K562 (cell line): ENCODE measurements at regions not wholly inside any gene's neighbourhood (a gene's known extent, or its start where the extent isn't known, plus 50 kb on each side); places are given as distances from the start of the nearest gene placed in this dataset.

Source experiments
- ADNP ChIP-seq: fragments of 200-800 bp; sonication (Bioruptor generic); IDR thresholded peaks from 2 replicates; pipeline ENCODE4 v1.6.1; 2016; ENCODE audit warnings: missing genetic modification characterization, missing compliant biosample characterization
- HMG20B ChIP-seq: fragments of 250-450 bp; sonication (Bioruptor Pico); IDR thresholded peaks from 2 replicates; pipeline ENCODE4 v1.5.0; 2021; ENCODE audit warnings: mild to moderate bottlenecking
- KDM1A ChIP-seq, 2 experiments: fragments of 450-650 bp; IDR thresholded peaks; 2 replicates each; pipeline ENCODE4 v1.6.1; 2016; ENCODE audit warnings: mild to moderate bottlenecking in 2 of 2
- NELFE ChIP-seq: IDR thresholded peaks from 2 replicates; pipeline ENCODE4 v1.6.1; 2011; ENCODE audit warnings: mild to moderate bottlenecking; ENCODE audit not compliant: insufficient read depth, insufficient read length
- PHF21A ChIP-seq: fragments of 450-650 bp; IDR thresholded peaks from 2 replicates; pipeline ENCODE4 v1.6.1; 2017; ENCODE audit warnings: low read depth, borderline replicate concordance
- POLR2A ChIP-seq: fragments of 450-650 bp; conservative IDR thresholded peaks from 2 replicates; pipeline ENCODE4 v1.6.1; 2016
- POLR2AphosphoS2 ChIP-seq: IDR thresholded peaks from 2 replicates; pipeline ENCODE4 v1.6.1; 2012; ENCODE audit warnings: low read length, improper control_type of control experiment
- ZEB2 ChIP-seq: fragments of 450-650 bp; IDR thresholded peaks from 2 replicates; pipeline ENCODE4 v1.6.1; 2016
- ZFP30 ChIP-seq: fragments of 250-450 bp; sonication (Bioruptor Pico); IDR thresholded peaks from 2 replicates; pipeline ENCODE4 v1.8.0; 2022; ENCODE audit warnings: moderate library complexity, mild to moderate bottlenecking, inconsistent platforms, borderline replicate concordance
- ZNF316 ChIP-seq: fragments of 450-650 bp; IDR thresholded peaks from 2 replicates; pipeline ENCODE4 v1.6.1; 2016
- TF ChIP-seq, protein P1 (sequence below), 3 experiments: IDR thresholded peaks in 2 of 3; conservative IDR thresholded peaks in 1 of 3; 2 replicates each; pipeline ENCODE4 v1.5.1; 2011 to 2012; ENCODE audit warnings: low read length in 3 of 3, mild to moderate bottlenecking in 3 of 3, control low read depth in 2 of 3, improper control_type of control experiment in 1 of 3, inconsistent platforms in 1 of 3, low read depth in 1 of 3, mixed read lengths in 1 of 3, moderate library complexity in 1 of 3; ENCODE audit not compliant: insufficient read depth in 2 of 3
- TF ChIP-seq, protein P2 (sequence below): sonication (generic); IDR thresholded peaks from 2 replicates; pipeline ENCODE4 v1.6.1; 2016

DNA sequence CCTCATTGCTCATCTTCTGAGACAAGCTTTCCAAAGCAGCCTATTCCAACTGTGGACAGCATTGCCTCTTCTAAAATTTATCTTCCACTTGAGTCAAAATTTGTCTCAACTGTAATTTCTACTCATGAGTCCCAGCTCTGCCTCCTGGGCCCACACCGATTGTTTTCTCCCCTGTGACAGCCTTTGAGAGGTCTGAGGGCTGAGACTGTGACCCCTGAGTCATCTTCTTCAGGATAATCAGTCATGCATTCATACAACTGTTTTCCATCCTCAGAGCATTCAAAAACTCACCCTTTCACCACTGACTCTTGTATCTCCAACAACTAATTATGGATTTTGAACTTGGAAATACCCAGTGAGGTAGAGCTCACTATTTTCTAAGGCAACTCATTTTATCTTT, 228.1 kb downstream of the EDA2R start:
- TF ChIP-seq ADNP (no peak), ZFP30 (CRISPR knock-in tag) (no peak), POLR2A (no peak), POLR2AphosphoS2 (no peak), KDM1A (IDR thresholded peaks at IDR 0.05) (no peak), NELFE (no peak), PHF21A (no peak), HMG20B (no peak), ZNF316 (no peak), ZEB2 (no peak)
- TF ChIP-seq, protein P1, sequence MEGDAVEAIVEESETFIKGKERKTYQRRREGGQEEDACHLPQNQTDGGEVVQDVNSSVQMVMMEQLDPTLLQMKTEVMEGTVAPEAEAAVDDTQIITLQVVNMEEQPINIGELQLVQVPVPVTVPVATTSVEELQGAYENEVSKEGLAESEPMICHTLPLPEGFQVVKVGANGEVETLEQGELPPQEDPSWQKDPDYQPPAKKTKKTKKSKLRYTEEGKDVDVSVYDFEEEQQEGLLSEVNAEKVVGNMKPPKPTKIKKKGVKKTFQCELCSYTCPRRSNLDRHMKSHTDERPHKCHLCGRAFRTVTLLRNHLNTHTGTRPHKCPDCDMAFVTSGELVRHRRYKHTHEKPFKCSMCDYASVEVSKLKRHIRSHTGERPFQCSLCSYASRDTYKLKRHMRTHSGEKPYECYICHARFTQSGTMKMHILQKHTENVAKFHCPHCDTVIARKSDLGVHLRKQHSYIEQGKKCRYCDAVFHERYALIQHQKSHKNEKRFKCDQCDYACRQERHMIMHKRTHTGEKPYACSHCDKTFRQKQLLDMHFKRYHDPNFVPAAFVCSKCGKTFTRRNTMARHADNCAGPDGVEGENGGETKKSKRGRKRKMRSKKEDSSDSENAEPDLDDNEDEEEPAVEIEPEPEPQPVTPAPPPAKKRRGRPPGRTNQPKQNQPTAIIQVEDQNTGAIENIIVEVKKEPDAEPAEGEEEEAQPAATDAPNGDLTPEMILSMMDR (IDR thresholded peaks at IDR 0.05 in 2 of 3, conservative IDR thresholded peaks at IDR 0.05 in 1 of 3; ENCODE audit: insufficient read depth in 2 of 3, low read depth in 1 of 3, low read length in 3 of 3) = no peak
- TF ChIP-seq, protein P2, sequence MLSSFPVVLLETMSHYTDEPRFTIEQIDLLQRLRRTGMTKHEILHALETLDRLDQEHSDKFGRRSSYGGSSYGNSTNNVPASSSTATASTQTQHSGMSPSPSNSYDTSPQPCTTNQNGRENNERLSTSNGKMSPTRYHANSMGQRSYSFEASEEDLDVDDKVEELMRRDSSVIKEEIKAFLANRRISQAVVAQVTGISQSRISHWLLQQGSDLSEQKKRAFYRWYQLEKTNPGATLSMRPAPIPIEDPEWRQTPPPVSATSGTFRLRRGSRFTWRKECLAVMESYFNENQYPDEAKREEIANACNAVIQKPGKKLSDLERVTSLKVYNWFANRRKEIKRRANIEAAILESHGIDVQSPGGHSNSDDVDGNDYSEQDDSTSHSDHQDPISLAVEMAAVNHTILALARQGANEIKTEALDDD = no peak
